ENCODE measurements at regions not wholly inside any gene's neighbourhood (a gene's known extent, or its start where the extent isn't known, plus 50 kb on each side); places are given as distances from the start of the nearest gene placed in this dataset.

GRCh38 chr10:125536236-125536635 is 146.7 kb downstream of the TEX36 start:
- TF ChIP-seq POLR2AphosphoS5 (IDR thresholded peaks at IDR 0.05; ENCODE audit: low read depth, low read length) (no peak), CTCF (IDR thresholded peaks at IDR 0.05) (no peak), REST (IDR thresholded peaks at IDR 0.05; ENCODE audit: low read depth, low read length) (no peak), MAX (IDR thresholded peaks at IDR 0.05; ENCODE audit: low read depth) (no peak), YY1 (IDR thresholded peaks at IDR 0.05; ENCODE audit: low read depth) (no peak), EP300 (IDR thresholded peaks at IDR 0.05; ENCODE audit: borderline replicate concordance in 1 of 2, low read depth in 1 of 2, low read length in 1 of 2) (no peak), TAF1 (IDR thresholded peaks at IDR 0.05; ENCODE audit: borderline replicate concordance, low read depth, low read length) (no peak), CHD2 (IDR thresholded peaks at IDR 0.05; ENCODE audit: low read length, partially characterized antibody) (no peak), GABPA (IDR thresholded peaks at IDR 0.05; ENCODE audit: low read depth) (no peak), RXRA (IDR thresholded peaks at IDR 0.05; ENCODE audit: borderline replicate concordance, low read depth) (no peak), RCOR1 (IDR thresholded peaks at IDR 0.05; ENCODE audit: low read length) (no peak), IRF3 (IDR thresholded peaks at IDR 0.05; ENCODE audit: low read depth, low read length) (no peak), FOXJ3 (CRISPR knock-in tag; IDR thresholded peaks at IDR 0.05) (no peak)

Data from SK-N-SH (cell line).